ENCODE measurements at regions not wholly inside any gene's neighbourhood (a gene's known extent, or its start where the extent isn't known, plus 50 kb on each side); places are given as distances from the start of the nearest gene placed in this dataset.
"Not testable (repeated sequence)": the region's sequence is repeated elsewhere in the genome, so short reads cannot be mapped to it uniquely, and the experiment has no call there.

DNA sequence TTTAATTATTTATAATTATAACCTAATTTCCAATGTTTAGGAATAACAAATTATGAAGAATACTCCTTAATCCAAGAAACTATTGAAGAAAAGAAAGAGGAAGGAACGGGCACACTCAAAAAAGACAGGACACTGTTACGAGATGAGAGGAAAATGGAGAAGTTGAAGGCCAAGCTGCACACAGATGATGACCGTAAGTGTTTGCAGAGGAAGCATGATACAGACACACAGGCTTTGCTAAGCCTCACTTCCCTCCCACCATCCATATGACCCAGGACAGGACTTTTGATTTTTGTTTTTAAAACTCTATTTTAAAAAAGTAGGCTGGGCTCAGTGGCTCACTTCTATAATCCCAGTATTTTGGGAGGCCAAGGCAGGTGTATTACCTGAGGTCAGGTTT, 389.4 kb upstream of the TPM1 start:
- peak; percentile 72 to 78 for DNase-seq

- DNase-seq = no peak
These were observed 386.5 kb upstream of the TPM1 start for GRCh38 chr15:62656071-62656470.

- not testable (repeated sequence) for DNase-seq
These were observed 385.0 kb upstream of the TPM1 start for GRCh38 chr15:62657501-62657900.

DNA sequence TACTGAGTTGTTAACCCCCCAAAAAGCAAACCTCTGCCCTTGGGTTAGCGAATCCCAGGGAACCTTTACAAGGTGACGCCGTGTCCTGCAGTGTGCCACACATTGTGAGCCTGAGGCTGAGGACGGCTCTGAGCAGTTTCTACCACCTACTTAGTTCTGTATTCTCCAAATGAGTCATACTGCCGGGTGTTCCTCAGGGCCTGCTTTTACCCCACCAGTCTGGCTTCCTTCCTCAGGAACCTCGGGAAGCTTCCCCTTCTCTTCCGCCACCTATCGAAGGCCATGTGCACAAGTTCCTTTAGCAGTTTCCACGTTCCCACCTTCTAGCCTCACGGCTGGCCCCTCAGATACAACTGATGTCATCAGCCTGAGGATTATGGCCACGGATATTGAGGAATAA, 384.0 kb upstream of the TPM1 start:
- DNase-seq = peak; percentile 77 to 81

DNA sequence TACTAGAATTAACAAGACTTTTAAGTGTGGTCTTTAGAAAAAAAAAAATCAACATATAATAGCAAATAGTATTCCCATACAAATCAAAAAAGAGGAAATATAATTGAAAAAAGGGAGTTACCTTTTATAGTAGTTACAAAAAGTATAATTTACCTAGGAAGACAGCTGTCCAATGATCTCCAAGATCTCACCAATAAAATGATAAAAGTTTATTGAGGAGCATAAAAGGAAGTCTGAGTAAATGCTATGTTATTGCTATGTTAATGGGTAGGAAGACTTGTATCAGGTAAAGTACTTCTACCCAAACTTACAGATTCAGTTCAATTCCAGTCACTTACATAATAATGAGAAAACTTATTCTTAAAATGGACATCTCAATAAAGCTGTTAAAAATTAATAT, 379.0 kb upstream of the TPM1 start:
- no peak for DNase-seq

GRCh38 chr15:62665449-62665848, 377.1 kb upstream of the TPM1 start:
- peak in 1 of 2 donors; percentile 52 for DNase-seq

DNA sequence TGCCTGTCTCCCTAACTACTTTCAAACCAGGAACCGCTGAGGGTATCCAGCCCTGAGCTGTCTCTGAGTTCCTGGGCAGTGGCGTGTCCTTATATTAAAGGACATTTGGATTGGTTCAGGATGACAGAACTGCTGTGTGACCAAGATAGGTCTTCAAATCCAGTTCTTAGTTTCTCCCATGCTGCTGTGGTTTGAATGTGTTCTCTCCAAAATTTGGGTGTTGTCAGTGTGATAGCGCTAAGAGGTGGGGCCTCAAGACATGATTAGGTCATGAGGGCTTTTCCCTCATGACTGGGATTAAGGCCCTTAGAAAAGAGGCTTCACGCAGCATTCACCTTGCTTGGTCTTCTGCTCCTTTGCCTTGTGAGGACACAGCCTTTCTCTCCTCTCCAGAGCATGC, 376.5 kb upstream of the TPM1 start:
- no peak for DNase-seq

DNA sequence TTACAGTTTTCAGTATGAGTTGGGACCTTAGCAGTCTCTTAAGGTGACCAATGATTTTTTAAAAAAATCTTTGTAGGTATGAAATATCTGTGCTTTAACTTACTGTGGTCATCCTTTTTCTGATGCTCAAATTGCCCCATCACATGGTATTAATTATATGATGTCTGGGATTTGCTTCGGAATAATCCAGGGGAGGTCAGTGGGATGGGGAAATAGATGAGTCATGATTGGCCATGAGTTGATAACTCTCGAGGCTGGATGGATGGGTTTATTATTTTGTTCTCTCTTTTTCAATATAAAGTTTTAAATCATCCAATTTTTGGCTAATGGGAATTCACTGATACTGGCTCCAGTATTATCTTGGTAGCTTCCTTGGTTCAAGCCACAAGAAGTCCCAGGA, 370.3 kb upstream of the TPM1 start:
- no peak for DNase-seq

GRCh38 chr15:62676891-62677290, 365.7 kb upstream of the TPM1 start:
- no peak for DNase-seq

DNA sequence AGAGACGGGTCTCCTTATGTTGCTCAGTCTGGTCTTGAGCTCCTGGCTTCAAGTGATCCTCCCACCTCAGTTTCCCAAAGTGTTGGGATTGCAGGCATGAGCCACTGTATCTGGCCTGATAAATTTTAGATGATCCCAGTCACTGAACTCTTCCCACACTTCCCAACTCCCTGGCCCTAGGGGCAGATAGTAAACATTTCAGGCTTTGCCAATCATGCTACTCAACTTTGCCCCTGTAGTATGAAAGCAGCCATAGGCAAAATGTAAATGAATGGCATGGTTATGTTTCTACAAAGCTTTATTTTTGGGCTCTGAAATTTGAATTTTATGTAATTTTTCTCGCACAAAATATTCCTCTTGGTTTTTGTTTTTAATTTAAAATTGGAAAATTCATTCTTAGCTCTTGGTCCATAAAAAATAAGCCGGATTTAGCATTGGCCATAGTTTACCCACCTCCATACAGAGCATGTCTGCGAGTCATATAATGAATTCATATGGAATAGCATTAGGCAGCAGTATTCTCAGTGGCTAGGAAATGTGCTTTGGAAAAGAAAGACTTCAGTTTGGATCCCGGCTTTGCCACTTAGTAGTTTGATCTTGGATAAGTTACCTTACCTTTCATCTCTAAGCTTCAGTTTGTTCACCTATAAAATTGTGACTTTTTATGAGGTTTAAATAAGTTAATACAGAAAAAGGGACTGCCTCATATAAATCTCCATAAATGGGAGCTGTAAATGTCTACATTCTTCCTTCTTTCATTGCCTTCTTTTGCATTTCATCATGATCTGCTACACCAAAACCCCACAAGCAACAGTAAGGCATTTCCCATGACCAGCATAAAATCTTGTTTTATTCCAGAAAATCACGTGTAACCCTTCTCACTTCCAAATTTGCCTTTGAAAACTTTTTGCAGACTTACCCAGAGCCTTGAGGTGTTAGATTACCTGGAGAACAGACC, 360.3 kb upstream of the TPM1 start:
- no peak for DNase-seq

DNA sequence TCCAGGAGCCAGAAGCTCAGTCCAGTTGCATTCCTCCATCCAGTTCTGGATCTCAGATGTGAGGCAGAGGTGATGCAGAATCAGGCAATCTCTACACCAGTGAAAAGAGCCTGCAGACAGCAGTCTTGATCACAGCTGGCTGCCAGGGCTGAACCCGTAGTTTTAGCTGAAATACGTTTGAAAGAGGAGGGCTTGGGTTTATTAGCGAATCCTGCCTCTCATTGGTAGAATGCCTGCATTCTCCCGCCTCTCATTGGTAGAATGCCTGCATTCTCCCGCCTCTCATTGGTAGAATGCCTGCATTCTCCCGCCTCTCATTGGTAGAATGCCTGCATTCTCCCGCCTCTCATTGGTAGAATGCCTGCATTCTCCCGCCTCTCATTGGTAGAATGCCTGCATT, 359.4 kb upstream of the TPM1 start:
- not testable (repeated sequence) for DNase-seq

DNA sequence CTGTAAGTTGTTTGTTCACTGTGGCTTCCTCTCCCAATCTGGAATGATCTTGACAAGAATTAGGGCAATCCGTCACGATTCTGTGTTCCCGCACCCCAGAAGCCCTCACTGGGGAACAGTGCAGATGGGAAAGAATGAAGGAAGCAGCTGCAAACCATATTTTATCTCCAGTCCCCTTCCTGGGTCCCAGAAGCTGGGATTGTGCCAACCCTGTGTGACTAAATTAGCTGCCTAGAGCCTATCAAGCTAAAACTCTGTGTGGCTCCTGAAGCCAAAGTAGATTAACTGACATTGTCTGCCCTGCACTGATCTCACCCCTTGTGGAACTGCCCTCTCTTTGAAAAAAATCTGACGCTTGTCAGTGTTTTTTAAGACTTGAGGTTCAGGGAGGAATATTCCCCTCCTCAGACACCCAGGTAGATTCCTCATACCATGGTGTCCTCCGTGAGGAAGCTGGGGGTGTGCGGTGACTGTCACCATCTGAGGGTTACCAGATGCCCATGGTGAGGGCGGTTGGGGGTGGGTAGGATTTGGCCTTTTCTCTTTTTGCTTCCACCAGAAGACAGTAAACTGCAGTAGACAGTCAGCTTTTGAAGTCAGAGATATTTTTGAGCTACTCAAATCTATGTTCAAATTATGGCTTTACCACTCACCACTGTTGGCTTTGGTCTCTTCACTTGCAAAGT, 358.3 kb upstream of the TPM1 start:
- DNase-seq = no peak

DNA sequence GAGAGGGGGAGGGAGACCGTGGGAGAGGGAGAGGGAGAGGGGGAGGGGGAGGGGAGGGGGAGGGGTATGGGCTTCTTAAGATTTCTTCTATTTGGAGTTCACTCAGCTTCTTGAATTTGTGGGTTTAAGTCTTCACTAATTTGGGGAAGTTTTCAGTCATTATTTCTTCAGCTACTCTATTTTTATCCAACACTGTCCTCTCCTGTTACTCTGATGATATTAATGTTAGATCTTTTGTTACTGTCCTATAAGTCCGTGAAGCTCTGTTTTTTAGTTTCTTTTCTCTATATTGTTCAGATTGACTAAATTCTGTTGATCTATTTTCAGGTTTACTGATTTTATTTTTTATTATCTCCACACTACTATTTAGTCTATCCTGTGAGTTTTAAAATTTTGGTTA, 351.5 kb upstream of the TPM1 start:
- peak; percentile 12 to 40 for DNase-seq

DNA sequence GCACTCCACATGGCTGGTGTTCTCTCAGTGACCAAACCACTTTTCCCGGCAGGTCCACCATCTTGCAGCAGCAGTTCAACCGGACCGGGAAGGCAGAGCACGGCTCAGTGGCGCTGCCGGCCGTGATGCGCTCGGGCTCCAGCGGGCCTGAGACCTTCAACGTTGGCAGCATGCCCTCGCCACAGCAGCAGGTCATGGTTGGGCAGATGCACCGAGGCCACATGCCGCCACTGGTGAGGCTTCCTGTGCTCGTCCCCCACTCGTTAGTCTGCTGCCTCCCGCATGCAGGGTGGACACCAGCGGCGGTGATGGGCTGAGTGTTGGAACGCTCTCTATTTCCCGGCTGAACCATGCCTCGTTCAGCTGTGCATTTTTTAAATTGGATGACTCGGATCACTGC, 344.9 kb upstream of the TPM1 start:
- no peak for DNase-seq

DNA sequence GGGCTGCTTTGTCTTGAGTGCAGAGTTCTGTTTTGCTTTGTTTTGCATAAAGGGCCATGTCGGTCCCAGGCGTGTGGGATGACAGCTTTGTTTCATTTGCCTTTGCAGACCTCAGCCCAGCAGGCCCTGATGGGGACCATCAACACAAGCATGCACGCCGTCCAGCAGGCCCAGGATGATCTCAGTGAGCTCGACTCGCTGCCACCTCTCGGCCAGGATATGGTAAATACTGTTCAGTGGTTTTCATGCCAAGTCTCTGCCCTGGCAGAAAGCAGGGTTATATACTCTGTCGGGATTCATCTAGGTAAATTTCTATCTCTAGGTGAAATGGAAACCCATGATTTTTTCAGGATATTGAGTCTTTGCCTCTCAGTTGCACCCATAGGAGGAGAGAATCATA, 343.9 kb upstream of the TPM1 start:
- no peak for DNase-seq

GRCh38 chr15:62706317-62706716, 336.2 kb upstream of the TPM1 start:
- no peak for DNase-seq

DNA sequence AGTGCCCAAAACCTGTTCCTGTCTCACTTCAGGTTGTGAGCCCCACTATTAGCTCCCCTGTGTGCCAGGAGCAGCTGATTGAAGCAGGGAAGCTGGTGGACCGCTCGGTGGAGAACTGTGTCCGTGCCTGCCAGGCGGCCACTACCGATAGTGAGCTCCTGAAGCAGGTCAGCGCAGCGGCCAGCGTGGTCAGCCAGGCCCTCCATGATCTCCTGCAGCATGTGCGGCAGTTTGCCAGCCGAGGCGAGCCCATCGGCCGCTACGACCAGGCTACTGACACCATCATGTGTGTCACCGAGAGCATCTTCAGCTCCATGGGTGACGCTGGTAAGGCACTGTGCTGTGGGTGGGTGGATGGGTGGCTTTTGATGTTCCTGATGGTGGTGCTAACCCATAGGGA, 334.1 kb upstream of the TPM1 start:
- DNase-seq = no peak

- no peak for DNase-seq
These were observed 333.3 kb upstream of the TPM1 start for GRCh38 chr15:62709261-62709660.

DNA sequence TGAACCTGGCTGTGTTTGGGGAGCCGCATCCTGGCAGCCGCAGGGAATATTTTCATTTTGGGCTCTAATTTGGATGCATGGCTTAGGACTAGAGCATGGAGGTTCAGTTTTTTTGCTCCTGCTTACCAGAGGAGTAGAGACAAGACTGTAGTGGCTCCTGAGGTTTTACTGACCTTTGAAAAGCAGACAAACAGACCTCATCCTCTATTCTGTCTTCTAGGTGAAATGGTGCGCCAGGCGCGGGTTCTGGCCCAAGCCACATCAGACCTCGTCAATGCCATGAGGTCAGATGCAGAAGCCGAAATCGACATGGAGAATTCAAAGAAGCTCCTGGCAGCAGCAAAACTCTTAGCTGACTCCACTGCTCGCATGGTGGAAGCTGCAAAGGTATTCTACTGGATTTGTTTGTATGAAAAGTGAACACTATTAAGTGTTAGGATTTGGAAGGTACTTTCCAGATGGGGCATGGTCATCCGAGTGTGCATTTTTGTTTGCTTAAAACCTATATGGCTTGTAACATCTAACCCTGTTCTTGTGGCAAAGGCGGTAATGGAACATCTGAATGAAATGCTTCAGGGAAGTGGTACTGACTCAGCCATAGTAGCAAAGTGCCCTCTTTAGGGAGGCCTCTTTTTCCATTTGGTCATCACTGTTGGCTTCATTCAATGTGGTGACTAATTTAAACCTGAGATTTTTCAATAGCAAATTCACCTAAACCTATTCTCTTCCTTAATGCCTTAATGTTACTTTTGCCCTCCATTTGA, 330.7 kb upstream of the TPM1 start:
- DNase-seq = no peak

- DNase-seq = no peak
These were observed 330.1 kb upstream of the TPM1 start for GRCh38 chr15:62712455-62712839.

- DNase-seq = no peak
These were observed 326.6 kb upstream of the TPM1 start for GRCh38 chr15:62715946-62716345.

DNA sequence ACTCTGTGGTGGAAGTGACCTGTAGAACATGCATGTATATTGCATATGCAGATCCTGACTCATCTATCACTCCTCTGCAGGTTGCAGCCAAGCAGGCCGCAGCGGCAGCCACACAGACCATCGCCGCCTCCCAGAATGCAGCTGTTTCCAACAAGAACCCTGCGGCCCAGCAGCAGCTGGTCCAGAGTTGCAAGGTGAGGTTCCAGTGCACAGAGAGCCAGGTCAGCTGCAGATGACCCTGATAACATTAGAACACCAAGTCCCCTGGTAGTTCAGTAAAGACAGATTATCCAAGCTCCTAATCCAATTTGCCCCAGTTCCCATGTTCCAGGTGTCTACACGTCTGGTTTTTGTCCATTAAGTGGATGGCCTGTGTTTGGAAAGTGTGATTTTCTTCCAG, 325.1 kb upstream of the TPM1 start:
- no peak for DNase-seq

DNA sequence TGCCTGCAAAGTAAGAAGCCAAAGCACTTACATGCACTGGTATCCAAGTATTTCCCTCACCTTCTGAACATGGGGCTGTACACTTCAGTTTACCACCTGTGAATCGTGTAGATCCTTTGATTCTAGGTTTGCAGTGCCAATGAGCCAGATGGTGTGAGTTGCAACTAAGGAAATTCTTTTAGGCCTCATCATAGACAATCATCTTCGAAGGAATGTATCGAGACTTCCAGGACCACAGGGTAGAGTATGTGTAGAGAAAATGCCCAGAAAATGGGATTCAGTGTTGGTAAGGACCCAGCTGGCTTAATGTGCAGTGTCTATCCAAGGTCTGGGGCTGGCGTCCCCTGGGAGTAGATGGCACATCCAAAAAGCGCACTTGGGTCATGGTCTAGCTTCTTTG, 323.2 kb upstream of the TPM1 start:
- DNase-seq = no peak

DNA sequence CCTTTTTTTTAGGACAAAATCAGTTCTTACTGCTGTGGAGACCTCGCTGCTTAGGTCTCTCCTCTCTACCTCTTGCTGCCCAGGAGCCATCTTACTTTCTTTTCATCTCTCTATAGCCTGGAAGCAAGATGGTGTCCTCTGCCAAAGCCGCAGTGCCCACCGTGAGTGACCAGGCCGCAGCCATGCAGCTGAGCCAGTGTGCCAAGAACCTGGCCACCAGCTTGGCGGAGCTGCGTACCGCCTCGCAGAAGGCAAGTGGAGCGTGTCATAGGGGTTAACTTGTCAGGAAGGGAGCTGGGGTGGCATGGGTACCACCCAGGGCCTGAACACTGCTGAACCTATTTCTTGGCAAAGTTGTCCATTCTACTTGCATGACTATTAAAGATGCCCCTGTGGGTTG, 320.3 kb upstream of the TPM1 start:
- DNase-seq = no peak
